ENCODE measurements at regions not wholly inside any gene's neighbourhood (a gene's known extent, or its start where the extent isn't known, plus 50 kb on each side); places are given as distances from the start of the nearest gene placed in this dataset.

GRCh38 chr4:128376303-128376702 is 88.7 kb upstream of the PGRMC2 start:
- TF ChIP-seq CTCF (conservative IDR thresholded peaks at IDR 0.05): no peak
- H3K27ac ChIP-seq: no peak overlapping the region

- no peak overlapping the region for H3K27ac ChIP-seq
- TF ChIP-seq CTCF (conservative IDR thresholded peaks at IDR 0.05): no peak
Measured at GRCh38 chr4:128373628-128374027, 86.0 kb upstream of the PGRMC2 start.

- no peak overlapping the region for H3K27ac ChIP-seq
- no peak for TF ChIP-seq CTCF (conservative IDR thresholded peaks at IDR 0.05)
Measured at GRCh38 chr4:128371876-128372275, 84.3 kb upstream of the PGRMC2 start.

- H3K27ac ChIP-seq: no peak overlapping the region
Measured at GRCh38 chr4:128371001-128371777, 83.6 kb upstream of the PGRMC2 start.

GRCh38 chr4:128366212-128366611 is 78.6 kb upstream of the PGRMC2 start:
- no peak for TF ChIP-seq CTCF (conservative IDR thresholded peaks at IDR 0.05)
- H3K27ac ChIP-seq: no peak overlapping the region

More at GRCh38 chr4:128371001-128371777, 83.6 kb upstream of the PGRMC2 start:
- TF ChIP-seq CTCF (conservative IDR thresholded peaks at IDR 0.05): no peak

- no peak for TF ChIP-seq CTCF (conservative IDR thresholded peaks at IDR 0.05)
Measured at GRCh38 chr4:128364565-128364964, 77.0 kb upstream of the PGRMC2 start.

GRCh38 chr4:128363966-128364365 is 76.4 kb upstream of the PGRMC2 start:
- TF ChIP-seq CTCF (conservative IDR thresholded peaks at IDR 0.05): no peak
- no peak overlapping the region for H3K27ac ChIP-seq

More at GRCh38 chr4:128364565-128364964, 77.0 kb upstream of the PGRMC2 start:
- H3K27ac ChIP-seq: no peak overlapping the region

All from VCaP (cell line).